Lower leg skin (tissue), 3 donors: ENCODE measurements at regions not wholly inside any gene's neighbourhood (a gene's known extent, or its start where the extent isn't known, plus 50 kb on each side); places are given as distances from the start of the nearest gene placed in this dataset.
"Not testable (repeated sequence)": the region's sequence is repeated elsewhere in the genome, so short reads cannot be mapped to it uniquely, and the experiment has no call there.

Experiments
- CTCF ChIP-seq, 3 donors: fragments of 450-650 bp; IDR thresholded peaks; one replicate each; pipeline ENCODE4 v1.5.1; 2016; ENCODE audit warnings: antibody characterized with exemption in 3 of 3, mild to moderate bottlenecking in 3 of 3, moderate library complexity in 2 of 3
- POLR2A ChIP-seq, 2 donors: fragments of 450-650 bp; IDR thresholded peaks; one replicate each; pipeline ENCODE4 v1.6.1; 2016 to 2017; ENCODE audit warnings: antibody characterized with exemption in 2 of 2, mild to moderate bottlenecking in 1 of 2, moderate library complexity in 1 of 2

GRCh38 chr1:215323992-215324391 lies 241.5 kb downstream of the KCNK2 start:
- TF ChIP-seq CTCF, POLR2A (IDR thresholded peaks at IDR 0.05): not testable (repeated sequence)
